ENCODE measurements at regions not wholly inside any gene's neighbourhood (a gene's known extent, or its start where the extent isn't known, plus 50 kb on each side); places are given as distances from the start of the nearest gene placed in this dataset.

DNA sequence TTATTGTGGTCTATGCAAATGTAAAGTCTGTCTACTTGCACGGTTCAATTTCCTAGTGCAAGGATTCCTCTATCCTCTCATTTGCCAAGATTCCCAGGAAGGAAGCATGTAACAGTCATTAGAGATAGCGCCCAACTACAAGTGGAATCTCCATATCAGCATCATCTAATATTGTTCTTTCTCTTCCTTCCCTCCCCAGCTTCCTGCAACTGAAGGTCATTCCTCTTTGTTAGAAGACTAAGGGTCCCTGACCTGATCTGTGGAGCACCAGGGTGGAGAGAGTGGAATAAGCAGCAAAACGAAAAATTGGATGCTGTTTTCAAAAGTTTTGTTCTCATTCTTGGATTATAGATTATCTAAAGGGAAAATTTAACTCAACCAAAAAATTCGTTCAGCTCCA lies 714.0 kb downstream of the DIAPH3 start (continued):
- TF ChIP-seq, protein P1, sequence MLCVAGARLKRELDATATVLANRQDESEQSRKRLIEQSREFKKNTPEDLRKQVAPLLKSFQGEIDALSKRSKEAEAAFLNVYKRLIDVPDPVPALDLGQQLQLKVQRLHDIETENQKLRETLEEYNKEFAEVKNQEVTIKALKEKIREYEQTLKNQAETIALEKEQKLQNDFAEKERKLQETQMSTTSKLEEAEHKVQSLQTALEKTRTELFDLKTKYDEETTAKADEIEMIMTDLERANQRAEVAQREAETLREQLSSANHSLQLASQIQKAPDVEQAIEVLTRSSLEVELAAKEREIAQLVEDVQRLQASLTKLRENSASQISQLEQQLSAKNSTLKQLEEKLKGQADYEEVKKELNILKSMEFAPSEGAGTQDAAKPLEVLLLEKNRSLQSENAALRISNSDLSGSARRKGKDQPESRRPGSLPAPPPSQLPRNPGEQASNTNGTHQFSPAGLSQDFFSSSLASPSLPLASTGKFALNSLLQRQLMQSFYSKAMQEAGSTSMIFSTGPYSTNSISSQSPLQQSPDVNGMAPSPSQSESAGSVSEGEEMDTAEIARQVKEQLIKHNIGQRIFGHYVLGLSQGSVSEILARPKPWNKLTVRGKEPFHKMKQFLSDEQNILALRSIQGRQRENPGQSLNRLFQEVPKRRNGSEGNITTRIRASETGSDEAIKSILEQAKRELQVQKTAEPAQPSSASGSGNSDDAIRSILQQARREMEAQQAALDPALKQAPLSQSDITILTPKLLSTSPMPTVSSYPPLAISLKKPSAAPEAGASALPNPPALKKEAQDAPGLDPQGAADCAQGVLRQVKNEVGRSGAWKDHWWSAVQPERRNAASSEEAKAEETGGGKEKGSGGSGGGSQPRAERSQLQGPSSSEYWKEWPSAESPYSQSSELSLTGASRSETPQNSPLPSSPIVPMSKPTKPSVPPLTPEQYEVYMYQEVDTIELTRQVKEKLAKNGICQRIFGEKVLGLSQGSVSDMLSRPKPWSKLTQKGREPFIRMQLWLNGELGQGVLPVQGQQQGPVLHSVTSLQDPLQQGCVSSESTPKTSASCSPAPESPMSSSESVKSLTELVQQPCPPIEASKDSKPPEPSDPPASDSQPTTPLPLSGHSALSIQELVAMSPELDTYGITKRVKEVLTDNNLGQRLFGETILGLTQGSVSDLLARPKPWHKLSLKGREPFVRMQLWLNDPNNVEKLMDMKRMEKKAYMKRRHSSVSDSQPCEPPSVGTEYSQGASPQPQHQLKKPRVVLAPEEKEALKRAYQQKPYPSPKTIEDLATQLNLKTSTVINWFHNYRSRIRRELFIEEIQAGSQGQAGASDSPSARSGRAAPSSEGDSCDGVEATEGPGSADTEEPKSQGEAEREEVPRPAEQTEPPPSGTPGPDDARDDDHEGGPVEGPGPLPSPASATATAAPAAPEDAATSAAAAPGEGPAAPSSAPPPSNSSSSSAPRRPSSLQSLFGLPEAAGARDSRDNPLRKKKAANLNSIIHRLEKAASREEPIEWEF (IDR thresholded peaks at IDR 0.05; ENCODE audit: insufficient replicate concordance, low read depth, low read length) = no peak
- TF ChIP-seq KLF5 (IDR thresholded peaks at IDR 0.05; ENCODE audit: partially characterized antibody) (no peak), TAF1 (IDR thresholded peaks at IDR 0.05; ENCODE audit: borderline replicate concordance, low read depth, low read length) (no peak), CREB1 (IDR thresholded peaks at IDR 0.05; ENCODE audit: low read depth) (no peak), ASH2L (IDR thresholded peaks at IDR 0.05; ENCODE audit: borderline replicate concordance, low read depth) (no peak), ZZZ3 (IDR thresholded peaks at IDR 0.05; ENCODE audit: control insufficient read depth, insufficient read length, low read depth) (no peak)

DNA sequence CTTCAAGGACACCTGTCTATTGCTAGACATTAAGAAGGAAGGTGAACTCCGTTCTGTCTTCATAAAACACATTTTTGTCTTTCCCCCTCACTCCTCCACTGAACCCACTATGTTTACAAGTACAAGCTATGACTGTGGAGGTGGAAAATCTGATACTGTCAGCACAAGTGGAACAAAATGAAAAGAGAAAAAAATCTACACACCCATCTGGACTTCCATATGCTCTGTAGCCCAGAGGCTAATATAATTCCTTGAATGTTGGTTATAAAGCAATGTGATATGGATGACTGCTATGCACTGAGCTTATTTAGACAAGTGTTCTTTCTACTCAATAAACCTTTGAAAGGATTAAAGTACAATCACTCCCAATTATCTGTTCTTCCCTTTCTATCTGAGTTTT lies 713.5 kb downstream of the DIAPH3 start:
- ATAC-seq (no peak), FAIRE-seq (no peak), DNase-seq (ENCODE audit: low read depth, low spot score) (no peak)
- Histone ChIP-seq H3K9ac (ENCODE audit: control insufficient read depth, insufficient read depth, low read length) (no peak overlapping the region), H4K20me1 (ENCODE audit: control insufficient read depth, insufficient read depth) (no peaks in the 10 kb centered on the region), H3K9me3 (replicated peaks; ENCODE audit: control insufficient read depth, insufficient read depth, low read length) (no peaks in the 10 kb centered on the region), H3K4me3 (no peak overlapping the region), H3K79me2 (ENCODE audit: control insufficient read depth, insufficient read depth, low read length) (no peaks in the 10 kb centered on the region), H3K36me3 (ENCODE audit: control insufficient read depth in 2 of 2, insufficient read depth in 2 of 2, low read length in 1 of 2) (no peaks in the 10 kb centered on the region), H3K4me1 (ENCODE audit: control insufficient read depth, insufficient read depth, low read length) (no peaks in the 10 kb centered on the region), H2AFZ (ENCODE audit: control insufficient read depth, low read depth, low read length) (no peak overlapping the region), H3K4me2 (ENCODE audit: control insufficient read depth, insufficient read depth) (no peak overlapping the region), H3K27ac (ENCODE audit: control insufficient read depth, insufficient read depth) (no peak overlapping the region), H3K27me3 (replicated peaks in 1 of 2; ENCODE audit: control insufficient read depth in 2 of 2, insufficient read depth in 2 of 2, low read length in 1 of 2) (no peaks in the 10 kb centered on the region)
- ChIA-PET SMC1A (ENCODE audit: uncharacterized antibody, unreplicated experiment) (no interaction called here), POLR2A (no interaction called here), CTCF (interaction anchor here (0.6 to 1.1 kb wide), 2 partner anchors 59 to 636 kb away, joined by 3 read pairs; no protein-coding TSS in a partner anchor), RAD21 (ENCODE audit: unreplicated experiment) (no interaction called here)
- BruUV-seq (replicated peaks) = no TSS peak
- 0% methylated on average over 1 of the region's 1 CpG for WGBS (ENCODE audit: insufficient coverage, insufficient replicate concordance, low lambda C conversion rate, missing lambda C conversion rate)
- in situ Hi-C loops (cut with MboI) = no loop called here
- intact Hi-C loops (cut with micrococcal nuclease; ENCODE audit: unreplicated experiment) = no loop called here
- TF ChIP-seq, protein P2, sequence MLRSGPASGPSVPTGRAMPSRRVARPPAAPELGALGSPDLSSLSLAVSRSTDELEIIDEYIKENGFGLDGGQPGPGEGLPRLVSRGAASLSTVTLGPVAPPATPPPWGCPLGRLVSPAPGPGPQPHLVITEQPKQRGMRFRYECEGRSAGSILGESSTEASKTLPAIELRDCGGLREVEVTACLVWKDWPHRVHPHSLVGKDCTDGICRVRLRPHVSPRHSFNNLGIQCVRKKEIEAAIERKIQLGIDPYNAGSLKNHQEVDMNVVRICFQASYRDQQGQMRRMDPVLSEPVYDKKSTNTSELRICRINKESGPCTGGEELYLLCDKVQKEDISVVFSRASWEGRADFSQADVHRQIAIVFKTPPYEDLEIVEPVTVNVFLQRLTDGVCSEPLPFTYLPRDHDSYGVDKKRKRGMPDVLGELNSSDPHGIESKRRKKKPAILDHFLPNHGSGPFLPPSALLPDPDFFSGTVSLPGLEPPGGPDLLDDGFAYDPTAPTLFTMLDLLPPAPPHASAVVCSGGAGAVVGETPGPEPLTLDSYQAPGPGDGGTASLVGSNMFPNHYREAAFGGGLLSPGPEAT (IDR thresholded peaks at IDR 0.05; ENCODE audit: low read depth) = no peak
- TF ChIP-seq SMAD1 (IDR thresholded peaks at IDR 0.05; ENCODE audit: low read depth, partially characterized antibody) (no peak), BACH1 (IDR thresholded peaks at IDR 0.05; ENCODE audit: borderline replicate concordance) (no peak), HDGF (IDR thresholded peaks at IDR 0.05) (no peak)
- TF ChIP-seq, protein P3, sequence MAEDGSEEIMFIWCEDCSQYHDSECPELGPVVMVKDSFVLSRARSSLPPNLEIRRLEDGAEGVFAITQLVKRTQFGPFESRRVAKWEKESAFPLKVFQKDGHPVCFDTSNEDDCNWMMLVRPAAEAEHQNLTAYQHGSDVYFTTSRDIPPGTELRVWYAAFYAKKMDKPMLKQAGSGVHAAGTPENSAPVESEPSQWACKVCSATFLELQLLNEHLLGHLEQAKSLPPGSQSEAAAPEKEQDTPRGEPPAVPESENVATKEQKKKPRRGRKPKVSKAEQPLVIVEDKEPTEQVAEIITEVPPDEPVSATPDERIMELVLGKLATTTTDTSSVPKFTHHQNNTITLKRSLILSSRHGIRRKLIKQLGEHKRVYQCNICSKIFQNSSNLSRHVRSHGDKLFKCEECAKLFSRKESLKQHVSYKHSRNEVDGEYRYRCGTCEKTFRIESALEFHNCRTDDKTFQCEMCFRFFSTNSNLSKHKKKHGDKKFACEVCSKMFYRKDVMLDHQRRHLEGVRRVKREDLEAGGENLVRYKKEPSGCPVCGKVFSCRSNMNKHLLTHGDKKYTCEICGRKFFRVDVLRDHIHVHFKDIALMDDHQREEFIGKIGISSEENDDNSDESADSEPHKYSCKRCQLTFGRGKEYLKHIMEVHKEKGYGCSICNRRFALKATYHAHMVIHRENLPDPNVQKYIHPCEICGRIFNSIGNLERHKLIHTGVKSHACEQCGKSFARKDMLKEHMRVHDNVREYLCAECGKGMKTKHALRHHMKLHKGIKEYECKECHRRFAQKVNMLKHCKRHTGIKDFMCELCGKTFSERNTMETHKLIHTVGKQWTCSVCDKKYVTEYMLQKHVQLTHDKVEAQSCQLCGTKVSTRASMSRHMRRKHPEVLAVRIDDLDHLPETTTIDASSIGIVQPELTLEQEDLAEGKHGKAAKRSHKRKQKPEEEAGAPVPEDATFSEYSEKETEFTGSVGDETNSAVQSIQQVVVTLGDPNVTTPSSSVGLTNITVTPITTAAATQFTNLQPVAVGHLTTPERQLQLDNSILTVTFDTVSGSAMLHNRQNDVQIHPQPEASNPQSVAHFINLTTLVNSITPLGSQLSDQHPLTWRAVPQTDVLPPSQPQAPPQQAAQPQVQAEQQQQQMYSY (CRISPR knock-in tag; IDR thresholded peaks at IDR 0.05) = no peak
